OCI-LY3 (cell line): ENCODE measurements at regions not wholly inside any gene's neighbourhood (a gene's known extent, or its start where the extent isn't known, plus 50 kb on each side); places are given as distances from the start of the nearest gene placed in this dataset.

Experiments
- H2AFZ ChIP-seq: fragments of 200-600, 300-600 bp; shearing (Covaris generic); 2 replicates; pipeline ENCODE4 v1.6.0; 2014; ENCODE audit warnings: antibody characterized with exemption, low read depth, low read length
- H3K27ac ChIP-seq: fragments of 200-600, 300-600 bp; sonication (generic); 2 replicates; pipeline ENCODE4 v1.5.1; 2014; ENCODE audit warnings: mild to moderate bottlenecking, low read length, moderate library complexity, mixed read lengths
- H3K27me3 ChIP-seq: fragments of 200-600, 300-600 bp; sonication (generic); 2 replicates; pipeline ENCODE4 v1.6.1; 2014; ENCODE audit warnings: low read depth, low read length, mixed read lengths
- H3K36me3 ChIP-seq: fragments of 200-600, 300-600 bp; sonication (generic); replicated peaks from 2 replicates; pipeline ENCODE3; 2014; ENCODE audit warnings: low read depth, low read length, mixed read lengths
- H3K4me1 ChIP-seq: fragments of 300-600, 200-600 bp; sonication (generic); 2 replicates; pipeline ENCODE4 v1.6.1; 2014; ENCODE audit warnings: low read length, mixed read lengths
- H3K4me2 ChIP-seq: fragments of 200-600, 300-600 bp; sonication (generic); 2 replicates; pipeline ENCODE4 v1.6.1; 2014; ENCODE audit warnings: low read length, mixed read lengths
- H3K4me3 ChIP-seq: fragments of 300-600, 200-600 bp; sonication (generic); 2 replicates; pipeline ENCODE4 v1.5.1; 2014; ENCODE audit warnings: antibody characterized with exemption, mild to moderate bottlenecking, low read length, moderate library complexity
- H3K79me2 ChIP-seq: fragments of 300-600, 200-600 bp; shearing (Covaris generic); 2 replicates; pipeline ENCODE4 v1.6.1; 2014; ENCODE audit warnings: mild to moderate bottlenecking, low read length, mixed read lengths
- H3K9ac ChIP-seq: fragments of 300-600, 200-600 bp; shearing (Covaris generic); 2 replicates; pipeline ENCODE4 v1.6.0; 2014; ENCODE audit warnings: mild to moderate bottlenecking, low read length, moderate library complexity
- H3K9me3 ChIP-seq: fragments of 200-600, 300-600 bp; shearing (Covaris generic); 2 replicates; pipeline ENCODE4 v1.6.1; 2014; ENCODE audit warnings: low read length, mixed read lengths; ENCODE audit not compliant: insufficient read depth
- H4K20me1 ChIP-seq: fragments of 200-600, 300-600 bp; sonication (generic); 2 replicates; pipeline ENCODE4 v1.6.1; 2016; ENCODE audit warnings: low read length, mixed read lengths; ENCODE audit not compliant: insufficient read depth
- EZH2phosphoT487 ChIP-seq: fragments of 200-600 bp; shearing (Covaris generic); IDR thresholded peaks from 2 replicates; pipeline ENCODE4 v1.6.1; 2018; ENCODE audit warnings: antibody characterized with exemption, mixed run types, low read depth
- TF ChIP-seq, protein P1 (sequence below): fragments of 200-600, 300-600 bp; sonication (generic); IDR thresholded peaks from 2 replicates; pipeline ENCODE4 v1.5.1; 2014; ENCODE audit warnings: antibody characterized with exemption, low read length, low read depth

DNA sequence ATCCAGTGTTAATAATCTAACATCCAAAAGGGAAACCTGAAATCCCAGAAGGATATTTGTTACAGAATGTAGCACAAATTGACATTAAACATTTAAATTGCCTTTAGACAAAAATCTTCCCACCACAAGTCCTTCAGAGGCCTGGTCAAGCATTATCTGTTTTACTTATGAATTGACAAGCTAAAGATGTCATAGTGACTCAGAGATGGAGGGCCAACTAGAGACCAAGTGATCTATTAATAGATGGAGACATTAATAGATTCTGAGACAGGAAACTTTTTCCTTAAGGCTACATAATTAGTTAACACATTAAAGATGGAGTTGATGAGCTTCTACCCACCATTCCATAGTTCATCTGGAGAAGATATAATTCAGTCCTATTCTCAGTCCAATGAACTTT lies 526.2 kb downstream of the IRS1 start:
- no peak overlapping the region for H3K4me3 ChIP-seq
- no peaks in the 10 kb centered on the region for H3K79me2 ChIP-seq
- no peaks in the 10 kb centered on the region for H3K9me3 ChIP-seq
- no peak for TF ChIP-seq EZH2phosphoT487
- TF ChIP-seq, protein P1, sequence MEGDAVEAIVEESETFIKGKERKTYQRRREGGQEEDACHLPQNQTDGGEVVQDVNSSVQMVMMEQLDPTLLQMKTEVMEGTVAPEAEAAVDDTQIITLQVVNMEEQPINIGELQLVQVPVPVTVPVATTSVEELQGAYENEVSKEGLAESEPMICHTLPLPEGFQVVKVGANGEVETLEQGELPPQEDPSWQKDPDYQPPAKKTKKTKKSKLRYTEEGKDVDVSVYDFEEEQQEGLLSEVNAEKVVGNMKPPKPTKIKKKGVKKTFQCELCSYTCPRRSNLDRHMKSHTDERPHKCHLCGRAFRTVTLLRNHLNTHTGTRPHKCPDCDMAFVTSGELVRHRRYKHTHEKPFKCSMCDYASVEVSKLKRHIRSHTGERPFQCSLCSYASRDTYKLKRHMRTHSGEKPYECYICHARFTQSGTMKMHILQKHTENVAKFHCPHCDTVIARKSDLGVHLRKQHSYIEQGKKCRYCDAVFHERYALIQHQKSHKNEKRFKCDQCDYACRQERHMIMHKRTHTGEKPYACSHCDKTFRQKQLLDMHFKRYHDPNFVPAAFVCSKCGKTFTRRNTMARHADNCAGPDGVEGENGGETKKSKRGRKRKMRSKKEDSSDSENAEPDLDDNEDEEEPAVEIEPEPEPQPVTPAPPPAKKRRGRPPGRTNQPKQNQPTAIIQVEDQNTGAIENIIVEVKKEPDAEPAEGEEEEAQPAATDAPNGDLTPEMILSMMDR = no peak
- no peak overlapping the region for H2AFZ ChIP-seq
- H3K27me3 ChIP-seq = no peaks in the 10 kb centered on the region
- H3K9ac ChIP-seq = no peak overlapping the region
- no peaks in the 10 kb centered on the region for H3K4me1 ChIP-seq
- no peaks in the 10 kb centered on the region for H4K20me1 ChIP-seq
- H3K27ac ChIP-seq = no peak overlapping the region
- no peaks in the 10 kb centered on the region for H3K36me3 ChIP-seq
- no peak overlapping the region for H3K4me2 ChIP-seq

DNA sequence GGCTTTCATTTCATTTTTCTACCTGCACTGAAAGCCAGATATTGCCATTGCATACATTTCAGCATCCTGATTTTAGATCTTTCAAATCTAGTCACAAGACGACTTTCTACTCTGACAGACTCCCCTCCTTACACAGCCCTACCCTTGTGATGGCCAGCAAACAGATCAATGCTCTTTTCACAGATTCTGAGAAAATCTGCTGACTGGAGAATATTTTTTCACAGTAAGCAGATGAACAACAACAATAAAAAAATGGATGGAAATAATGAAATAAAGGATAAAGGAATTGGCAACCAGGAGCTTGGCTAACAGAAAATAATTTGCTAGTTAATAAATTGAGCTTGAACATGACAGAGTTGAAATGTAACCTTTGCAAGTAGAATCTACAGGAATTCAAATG lies 527.2 kb downstream of the IRS1 start:
- no peak overlapping the region for H3K4me3 ChIP-seq
- no peak overlapping the region for H3K27ac ChIP-seq
- H3K36me3 ChIP-seq = no peaks in the 10 kb centered on the region
- H3K9me3 ChIP-seq = no peaks in the 10 kb centered on the region
- no peaks in the 10 kb centered on the region for H4K20me1 ChIP-seq
- TF ChIP-seq EZH2phosphoT487 = no peak
- TF ChIP-seq, protein P1 = no peak
- H3K4me1 ChIP-seq = no peaks in the 10 kb centered on the region
- H3K27me3 ChIP-seq = no peaks in the 10 kb centered on the region
- H3K79me2 ChIP-seq = no peaks in the 10 kb centered on the region
- H2AFZ ChIP-seq = no peak overlapping the region
- H3K9ac ChIP-seq = no peak overlapping the region
- H3K4me2 ChIP-seq = no peak overlapping the region

DNA sequence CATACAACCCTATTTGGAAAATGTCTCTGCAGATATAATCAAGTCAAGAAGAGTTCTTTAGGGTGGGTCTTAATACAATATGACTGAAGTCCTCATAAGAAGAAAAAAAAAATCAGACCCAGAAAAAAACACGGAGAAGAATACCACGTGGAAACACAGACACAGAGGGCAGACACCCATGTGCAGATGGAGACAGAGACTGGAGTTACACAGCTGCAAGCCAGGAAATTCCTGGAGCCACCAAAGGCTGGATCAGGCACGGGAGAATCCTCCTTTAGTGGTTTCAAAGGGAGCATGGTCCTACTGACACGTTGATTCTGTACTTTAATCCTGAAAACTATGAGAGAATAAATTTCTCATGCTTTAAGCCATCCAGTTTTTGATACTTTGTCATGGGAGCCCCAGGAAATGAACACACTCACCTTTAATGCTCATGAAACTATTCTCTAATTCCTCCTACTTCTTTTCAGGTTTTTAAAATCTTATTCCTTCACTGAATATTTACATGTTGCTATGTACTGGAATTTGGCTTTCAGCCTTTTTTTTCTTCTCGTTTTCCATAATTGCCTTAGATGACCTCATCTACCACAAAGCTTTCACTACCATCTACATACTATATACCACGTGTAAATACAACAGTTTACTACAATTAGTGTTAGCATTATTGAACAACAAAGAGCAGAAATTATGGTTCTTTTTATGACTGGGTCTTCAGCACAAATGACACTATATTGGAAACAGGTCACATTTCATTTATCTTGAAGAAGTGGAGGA lies 529.1 kb downstream of the IRS1 start:
- Histone ChIP-seq H3K36me3 (no peaks in the 10 kb centered on the region), H3K4me1 (no peaks in the 10 kb centered on the region), H3K27ac (no peak overlapping the region), H4K20me1 (no peaks in the 10 kb centered on the region), H3K4me2 (no peak overlapping the region), H3K79me2 (no peaks in the 10 kb centered on the region), H3K9ac (no peak overlapping the region), H3K4me3 (no peak overlapping the region), H2AFZ (no peak overlapping the region), H3K27me3 (no peaks in the 10 kb centered on the region), H3K9me3 (no peaks in the 10 kb centered on the region)
- TF ChIP-seq EZH2phosphoT487 = no peak
- TF ChIP-seq, protein P1 = no peak

DNA sequence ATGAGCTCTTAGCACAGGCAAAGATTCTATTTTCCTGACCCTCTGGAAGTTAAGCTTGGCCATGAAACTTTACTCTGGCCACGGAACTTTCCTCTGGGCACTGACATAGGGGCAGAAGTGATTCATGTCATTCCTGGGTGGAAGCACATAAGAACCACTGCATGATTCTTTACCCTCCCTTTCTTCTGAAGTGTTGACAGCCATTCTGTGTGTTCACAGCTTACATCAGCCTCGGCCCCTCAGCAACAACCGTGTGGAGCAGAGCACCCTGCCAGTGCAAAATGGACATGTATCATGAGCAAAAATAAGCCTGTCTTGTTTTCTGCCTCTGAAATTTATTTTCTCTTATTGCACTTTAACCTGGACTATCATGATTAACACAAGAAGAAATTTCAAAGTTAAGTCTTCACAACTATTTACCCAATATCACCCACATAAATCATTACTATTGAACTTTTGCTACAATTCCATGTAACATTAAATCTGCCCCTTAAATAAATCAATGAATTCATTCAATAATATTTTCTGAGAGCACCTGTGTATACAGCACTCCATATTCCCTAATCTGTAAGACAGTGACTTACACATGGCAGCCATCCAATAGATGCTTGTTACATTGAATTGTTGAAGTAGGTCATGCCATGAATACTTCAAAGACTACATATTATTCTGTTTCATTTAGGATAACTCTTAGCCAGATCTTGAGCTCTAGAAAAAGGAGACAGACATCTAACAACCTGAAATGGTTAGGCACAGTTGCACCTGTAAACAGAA lies 531.9 kb downstream of the IRS1 start:
- H3K27me3 ChIP-seq = no peaks in the 10 kb centered on the region
- no peaks in the 10 kb centered on the region for H3K36me3 ChIP-seq
- H2AFZ ChIP-seq = no peak overlapping the region
- no peak overlapping the region for H3K4me2 ChIP-seq
- no peak overlapping the region for H3K27ac ChIP-seq
- no peaks in the 10 kb centered on the region for H3K9me3 ChIP-seq
- no peak overlapping the region for H3K9ac ChIP-seq
- TF ChIP-seq, protein P1 = no peak
- no peak for TF ChIP-seq EZH2phosphoT487
- no peak overlapping the region for H3K4me3 ChIP-seq
- no peaks in the 10 kb centered on the region for H3K4me1 ChIP-seq
- no peaks in the 10 kb centered on the region for H3K79me2 ChIP-seq
- no peaks in the 10 kb centered on the region for H4K20me1 ChIP-seq
